IMR-90 (cell line): ENCODE measurements at regions not wholly inside any gene's neighbourhood (a gene's known extent, or its start where the extent isn't known, plus 50 kb on each side); places are given as distances from the start of the nearest gene placed in this dataset.

Source experiments
- BHLHE40 ChIP-seq: fragments of 150-350 bp; IDR thresholded peaks from 2 replicates; pipeline ENCODE4 v1.6.1; 2016; ENCODE audit warnings: mild to moderate bottlenecking, low read depth, low read length
- CEBPB ChIP-seq: IDR thresholded peaks from 2 replicates; pipeline ENCODE4 v1.6.1; 2012; ENCODE audit warnings: low read depth, low read length, improper control_type of control experiment
- CHD1 ChIP-seq: IDR thresholded peaks from 2 replicates; pipeline ENCODE4 v1.6.1; 2012; ENCODE audit warnings: low read depth, low read length, improper control_type of control experiment
- ELK1 ChIP-seq: fragments of 150-350 bp; IDR thresholded peaks from 2 replicates; pipeline ENCODE4 v1.6.1; 2016; ENCODE audit warnings: low read depth, mild to moderate bottlenecking, low read length, moderate library complexity, borderline replicate concordance
- MAZ ChIP-seq: IDR thresholded peaks from 2 replicates; pipeline ENCODE4 v1.6.1; 2012; ENCODE audit warnings: low read depth, mild to moderate bottlenecking, low read length, improper control_type of control experiment, moderate library complexity, borderline replicate concordance
- MXI1 ChIP-seq: IDR thresholded peaks from 2 replicates; pipeline ENCODE4 v1.6.1; 2012; ENCODE audit warnings: low read depth, mild to moderate bottlenecking, low read length, moderate library complexity, borderline replicate concordance
- POLR2A ChIP-seq: IDR thresholded peaks from 2 replicates; pipeline ENCODE4 v1.6.1; 2012; ENCODE audit warnings: mild to moderate bottlenecking, low read depth, low read length
- RAD21 ChIP-seq: IDR thresholded peaks from 2 replicates; pipeline ENCODE4 v1.6.1; 2012; ENCODE audit warnings: low read length, improper control_type of control experiment
- RFX5 ChIP-seq: IDR thresholded peaks from 2 replicates; pipeline ENCODE4 v1.8.0; 2012; ENCODE audit warnings: low read depth, mild to moderate bottlenecking, low read length, moderate library complexity
- TF ChIP-seq, protein P1 (sequence below): conservative IDR thresholded peaks from 2 replicates; pipeline ENCODE4 v1.5.1; 2012; ENCODE audit warnings: mild to moderate bottlenecking, low read depth, low read length, improper control_type of control experiment
- TF ChIP-seq, protein P2 (sequence below): fragments of 150-350 bp; IDR thresholded peaks from 2 replicates; pipeline ENCODE4 v1.6.1; 2017; ENCODE audit warnings: mild to moderate bottlenecking, antibody characterized with exemption, low read length, low read depth

DNA sequence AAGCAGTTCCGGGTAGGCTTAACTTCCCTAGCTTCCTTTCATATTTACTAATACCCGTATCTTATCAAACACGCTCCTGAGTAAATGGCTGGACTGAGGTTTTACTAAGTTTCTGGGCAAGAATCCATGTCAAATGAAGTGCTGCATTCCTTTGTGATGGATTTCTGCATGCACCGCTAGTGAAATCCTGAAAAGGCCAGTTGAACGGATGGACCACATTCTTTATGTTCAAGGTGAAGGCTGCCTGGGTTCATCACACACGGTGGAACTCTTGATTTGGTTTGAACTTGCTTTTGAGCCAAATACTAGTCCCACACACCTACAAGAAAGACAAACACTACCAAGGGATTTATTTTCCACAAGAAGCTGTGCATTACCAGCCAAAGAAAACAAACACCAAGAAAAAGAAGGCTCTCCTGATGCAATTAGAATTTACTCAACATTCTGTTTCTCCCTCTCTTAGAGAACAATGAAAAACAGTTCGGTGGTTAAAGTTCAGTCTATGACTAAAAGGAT is 255.0 kb upstream of the SEMA3C start:
- TF ChIP-seq, protein P1, sequence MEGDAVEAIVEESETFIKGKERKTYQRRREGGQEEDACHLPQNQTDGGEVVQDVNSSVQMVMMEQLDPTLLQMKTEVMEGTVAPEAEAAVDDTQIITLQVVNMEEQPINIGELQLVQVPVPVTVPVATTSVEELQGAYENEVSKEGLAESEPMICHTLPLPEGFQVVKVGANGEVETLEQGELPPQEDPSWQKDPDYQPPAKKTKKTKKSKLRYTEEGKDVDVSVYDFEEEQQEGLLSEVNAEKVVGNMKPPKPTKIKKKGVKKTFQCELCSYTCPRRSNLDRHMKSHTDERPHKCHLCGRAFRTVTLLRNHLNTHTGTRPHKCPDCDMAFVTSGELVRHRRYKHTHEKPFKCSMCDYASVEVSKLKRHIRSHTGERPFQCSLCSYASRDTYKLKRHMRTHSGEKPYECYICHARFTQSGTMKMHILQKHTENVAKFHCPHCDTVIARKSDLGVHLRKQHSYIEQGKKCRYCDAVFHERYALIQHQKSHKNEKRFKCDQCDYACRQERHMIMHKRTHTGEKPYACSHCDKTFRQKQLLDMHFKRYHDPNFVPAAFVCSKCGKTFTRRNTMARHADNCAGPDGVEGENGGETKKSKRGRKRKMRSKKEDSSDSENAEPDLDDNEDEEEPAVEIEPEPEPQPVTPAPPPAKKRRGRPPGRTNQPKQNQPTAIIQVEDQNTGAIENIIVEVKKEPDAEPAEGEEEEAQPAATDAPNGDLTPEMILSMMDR: no peak
- TF ChIP-seq ELK1: no peak
- TF ChIP-seq POLR2A: no peak
- TF ChIP-seq BHLHE40: peak; percentile 3; the same call in 1 of the 2 replicates
- no peak for TF ChIP-seq MXI1
- TF ChIP-seq MAZ: no peak
- TF ChIP-seq RAD21: no peak
- peak; percentile 66 for TF ChIP-seq CEBPB
- TF ChIP-seq CHD1: no peak
- TF ChIP-seq RFX5: no peak
- TF ChIP-seq, protein P2, sequence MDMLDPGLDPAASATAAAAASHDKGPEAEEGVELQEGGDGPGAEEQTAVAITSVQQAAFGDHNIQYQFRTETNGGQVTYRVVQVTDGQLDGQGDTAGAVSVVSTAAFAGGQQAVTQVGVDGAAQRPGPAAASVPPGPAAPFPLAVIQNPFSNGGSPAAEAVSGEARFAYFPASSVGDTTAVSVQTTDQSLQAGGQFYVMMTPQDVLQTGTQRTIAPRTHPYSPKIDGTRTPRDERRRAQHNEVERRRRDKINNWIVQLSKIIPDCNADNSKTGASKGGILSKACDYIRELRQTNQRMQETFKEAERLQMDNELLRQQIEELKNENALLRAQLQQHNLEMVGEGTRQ: no peak
